GM13976 (cell line): ENCODE measurements at regions not wholly inside any gene's neighbourhood (a gene's known extent, or its start where the extent isn't known, plus 50 kb on each side); places are given as distances from the start of the nearest gene placed in this dataset.

Experiments used
- DNase-seq: peaks from one replicate; pipeline ENCODE4 v3.0.0; 2012; ENCODE audit warnings: low spot score
- in situ Hi-C: fragments of 300-500 bp; cut with MboI; formaldehyde crosslinking; loops from one replicate; pipeline ENCODE4 v1.12.0; 2022; ENCODE audit warnings: low sequenced_read_pairs, mixed read lengths, inconsistent platforms; ENCODE audit not compliant: unreplicated experiment
- TF ChIP-seq, protein P1 (sequence below): IDR thresholded peaks from 2 replicates; pipeline ENCODE4 v1.5.1; 2012; ENCODE audit warnings: borderline replicate concordance, mild to moderate bottlenecking; ENCODE audit not compliant: insufficient read depth; ENCODE audit errors: extremely low read depth, missing control alignments, control extremely low read depth

DNA sequence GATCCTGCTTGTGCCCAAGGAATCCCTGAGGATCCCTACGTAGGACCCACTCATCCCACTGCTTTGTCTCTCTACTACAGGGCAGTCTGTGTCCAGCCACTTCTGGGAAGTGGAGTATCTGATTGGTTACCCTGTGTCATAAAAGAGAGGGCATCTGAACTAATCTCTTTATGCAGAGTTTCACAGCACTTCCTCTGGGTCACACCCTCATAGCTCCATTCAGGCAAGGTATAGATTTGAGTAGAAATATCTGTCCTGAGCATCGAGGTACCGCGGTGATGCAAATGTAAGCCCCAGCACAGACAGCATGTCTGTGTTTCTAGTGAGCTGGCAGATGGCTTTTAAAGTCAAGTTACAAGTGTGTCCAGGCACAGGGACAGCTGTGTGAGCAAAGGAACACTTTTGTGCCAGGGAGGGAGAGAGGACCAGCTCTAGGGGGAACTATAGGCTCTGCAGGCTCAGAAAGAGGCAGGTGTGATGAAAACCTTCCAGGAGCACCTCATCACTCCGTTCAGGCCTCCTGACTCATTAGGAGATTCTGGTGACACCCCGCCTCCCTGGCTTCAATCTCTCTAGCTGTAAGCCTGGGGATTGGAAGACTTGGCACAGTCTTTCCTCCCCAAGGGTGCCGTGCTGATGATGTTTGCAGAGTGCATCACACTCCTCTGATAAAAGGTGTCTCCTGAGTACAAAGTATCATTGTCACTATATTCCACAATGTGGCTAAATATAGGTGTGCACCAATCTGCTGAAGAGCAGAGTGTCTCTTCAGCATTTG, 84.3 kb upstream of the UBL3 start:
- DNase-seq: no peak
- TF ChIP-seq, protein P1, sequence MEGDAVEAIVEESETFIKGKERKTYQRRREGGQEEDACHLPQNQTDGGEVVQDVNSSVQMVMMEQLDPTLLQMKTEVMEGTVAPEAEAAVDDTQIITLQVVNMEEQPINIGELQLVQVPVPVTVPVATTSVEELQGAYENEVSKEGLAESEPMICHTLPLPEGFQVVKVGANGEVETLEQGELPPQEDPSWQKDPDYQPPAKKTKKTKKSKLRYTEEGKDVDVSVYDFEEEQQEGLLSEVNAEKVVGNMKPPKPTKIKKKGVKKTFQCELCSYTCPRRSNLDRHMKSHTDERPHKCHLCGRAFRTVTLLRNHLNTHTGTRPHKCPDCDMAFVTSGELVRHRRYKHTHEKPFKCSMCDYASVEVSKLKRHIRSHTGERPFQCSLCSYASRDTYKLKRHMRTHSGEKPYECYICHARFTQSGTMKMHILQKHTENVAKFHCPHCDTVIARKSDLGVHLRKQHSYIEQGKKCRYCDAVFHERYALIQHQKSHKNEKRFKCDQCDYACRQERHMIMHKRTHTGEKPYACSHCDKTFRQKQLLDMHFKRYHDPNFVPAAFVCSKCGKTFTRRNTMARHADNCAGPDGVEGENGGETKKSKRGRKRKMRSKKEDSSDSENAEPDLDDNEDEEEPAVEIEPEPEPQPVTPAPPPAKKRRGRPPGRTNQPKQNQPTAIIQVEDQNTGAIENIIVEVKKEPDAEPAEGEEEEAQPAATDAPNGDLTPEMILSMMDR: no peak
- in situ Hi-C loops: no loop called here

DNA sequence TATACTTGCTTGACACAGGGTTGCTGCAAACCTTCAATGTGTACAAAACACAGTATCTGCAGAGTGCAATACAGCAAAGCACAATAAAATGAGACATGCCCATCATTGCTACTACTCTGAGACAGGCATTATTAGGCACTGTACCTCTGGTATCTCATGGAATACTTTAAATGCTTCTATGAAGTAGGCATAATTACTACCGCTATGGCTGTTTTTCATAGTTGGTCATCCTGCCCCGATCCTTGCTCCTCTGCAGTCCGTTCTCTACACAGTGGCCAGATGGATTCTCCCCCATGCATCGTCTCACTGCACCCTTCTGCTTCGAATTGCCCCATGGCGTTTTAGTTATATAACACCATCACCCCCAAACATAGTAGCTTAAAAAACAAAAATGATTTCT, 83.0 kb upstream of the UBL3 start:
- TF ChIP-seq, protein P1: no peak
- no peak for DNase-seq
- in situ Hi-C loops: no loop called here

DNA sequence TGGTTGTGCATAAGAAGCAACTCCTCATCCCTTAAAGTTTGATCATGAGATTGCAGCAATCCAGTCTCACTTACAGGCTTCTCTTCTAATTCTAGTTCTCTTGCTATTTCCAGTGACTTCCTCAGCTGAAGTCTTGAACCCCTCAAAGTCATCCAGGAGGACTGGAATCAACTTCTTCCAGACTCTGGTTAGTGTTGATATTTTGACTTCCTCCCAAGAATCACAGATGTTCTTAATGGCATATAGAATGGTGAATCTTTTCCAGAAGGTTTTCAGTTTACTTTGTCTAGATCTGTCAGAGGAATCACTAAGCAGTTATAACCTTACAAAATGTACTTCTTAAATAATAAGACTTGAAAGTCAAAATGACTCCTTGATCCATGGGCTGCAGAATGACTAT, 81.3 kb upstream of the UBL3 start:
- DNase-seq: no peak
- in situ Hi-C loops: no loop called here
- TF ChIP-seq, protein P1: no peak

DNA sequence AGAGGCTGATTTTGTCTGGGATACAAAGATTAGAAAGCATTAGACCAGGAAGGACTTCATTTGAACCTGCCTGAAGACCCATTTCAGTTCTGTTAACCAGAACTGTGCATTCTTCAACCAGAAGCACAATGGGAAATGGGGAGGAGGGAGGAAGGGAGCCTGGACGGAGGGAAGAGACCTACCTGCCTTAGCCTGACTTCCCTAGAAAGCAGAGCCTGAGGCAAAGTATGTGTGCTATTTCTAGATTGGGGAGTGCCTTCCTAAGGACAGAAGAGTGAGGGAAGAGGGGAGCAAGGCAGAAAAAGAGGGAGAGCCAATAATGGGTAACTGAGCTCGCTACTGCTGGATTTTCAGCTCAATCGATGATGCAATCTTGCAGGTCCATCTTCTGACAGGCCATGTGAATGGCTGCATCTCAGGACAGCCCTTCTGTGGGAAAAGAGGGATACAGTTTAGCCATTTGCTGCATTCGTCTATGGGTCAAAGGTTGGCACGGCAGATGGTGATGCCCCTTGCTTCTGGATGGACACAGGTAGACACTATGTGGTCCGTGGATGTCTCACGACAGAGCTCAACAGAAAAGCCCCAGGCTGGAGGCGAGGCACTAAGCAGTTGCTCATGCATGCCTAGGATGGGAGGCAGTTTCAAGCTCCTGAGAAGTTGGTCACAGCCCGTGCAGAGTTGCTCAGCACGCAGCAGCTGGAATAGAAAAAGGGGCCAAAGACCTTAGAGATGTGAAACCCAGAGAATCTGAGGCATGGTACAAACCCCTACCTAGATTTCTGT, 78.8 kb upstream of the UBL3 start:
- DNase-seq: no peak
- in situ Hi-C loops: no loop called here
- TF ChIP-seq, protein P1: no peak

DNA sequence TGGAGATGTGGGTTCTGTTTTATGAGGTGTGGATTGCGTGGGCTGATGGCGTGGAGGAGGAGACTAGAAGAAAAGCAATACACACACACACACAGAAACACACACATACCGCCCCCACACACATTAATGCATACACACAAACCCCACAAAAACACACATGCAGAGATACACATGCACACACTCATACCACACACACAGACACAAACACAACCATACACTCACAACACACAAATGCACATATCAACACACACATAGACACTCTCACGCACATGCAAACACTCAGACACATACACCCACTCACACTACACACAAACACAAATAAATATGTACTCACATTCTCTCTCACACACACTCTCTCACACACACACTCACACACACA, 75.7 kb upstream of the UBL3 start:
- in situ Hi-C loops: no loop called here
- TF ChIP-seq, protein P1: no peak
- no peak for DNase-seq

DNA sequence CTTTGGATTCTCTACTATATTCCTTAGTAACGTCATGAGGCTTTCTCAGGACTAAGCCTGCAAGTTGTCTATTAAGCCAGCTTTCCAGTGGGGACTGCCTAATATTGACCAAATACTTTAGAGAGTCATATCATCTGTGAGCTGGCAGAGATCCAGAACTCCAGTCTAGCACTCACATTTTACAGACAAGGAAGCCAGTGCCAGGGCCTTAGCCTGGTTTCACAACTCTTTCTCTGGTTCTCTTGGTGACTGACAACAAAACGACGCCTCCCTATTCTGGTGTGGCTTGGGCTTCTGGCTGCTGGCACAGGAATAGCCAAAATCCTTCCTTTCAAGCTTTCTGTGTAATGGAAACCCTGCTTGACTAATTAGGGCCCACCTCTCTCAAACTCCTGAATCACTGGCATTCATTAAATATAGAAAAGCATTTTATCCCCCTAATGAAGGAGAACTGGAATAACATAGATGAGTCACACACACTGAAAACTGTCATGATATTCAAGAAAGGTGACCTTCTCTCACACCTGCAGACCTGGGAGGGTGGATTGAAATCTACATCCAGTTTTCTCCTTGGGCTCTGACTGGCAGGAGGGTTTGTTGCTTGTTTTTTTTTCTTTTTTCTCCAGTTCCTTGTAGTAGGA, 75.2 kb upstream of the UBL3 start:
- in situ Hi-C loops: no loop called here
- TF ChIP-seq, protein P1: no peak

More for the DNA sequence above, 75.2 kb upstream of the UBL3 start:
- no peak for DNase-seq
